ENCODE measurements at regions not wholly inside any gene's neighbourhood (a gene's known extent, or its start where the extent isn't known, plus 50 kb on each side); places are given as distances from the start of the nearest gene placed in this dataset.

GRCh38 chr4:179492260-179493080 is 2050.2 kb upstream of the AGA start:
- H3K4me1 ChIP-seq: no peaks in the 10 kb centered on the region
- H3K4me3 ChIP-seq: no peak overlapping the region
- ATAC-seq: no peak
- no peaks in the 10 kb centered on the region for H3K36me3 ChIP-seq
- H3K9me3 ChIP-seq: no peaks in the 10 kb centered on the region
- intact Hi-C loops (cut with DNase I; ENCODE audit: low total_unique reads): no loop called here
- no peak for DNase-seq
- TF ChIP-seq CTCF (IDR thresholded peaks at IDR 0.05 in 4 of 5, conservative IDR thresholded peaks at IDR 0.05 in 1 of 5) (no peak), POLR2A (IDR thresholded peaks at IDR 0.05) (no peak)
- in situ Hi-C loops (cut with MboI; ENCODE audit: low sequenced_read_pairs in 4 of 4): no loop called here
- no peak overlapping the region for H3K27ac ChIP-seq
- H3K27me3 ChIP-seq: no peaks in the 10 kb centered on the region

- in situ Hi-C loops (cut with MboI; ENCODE audit: low sequenced_read_pairs in 4 of 4): no loop called here
- Histone ChIP-seq H3K36me3 (no peaks in the 10 kb centered on the region), H3K27me3 (no peaks in the 10 kb centered on the region), H3K4me1 (no peaks in the 10 kb centered on the region), H3K4me3 (no peak overlapping the region), H3K27ac (no peak overlapping the region), H3K9me3 (no peaks in the 10 kb centered on the region)
- intact Hi-C loops (cut with DNase I; ENCODE audit: low total_unique reads): no loop called here
- no peak for ATAC-seq
- no peak for TF ChIP-seq POLR2A (IDR thresholded peaks at IDR 0.05)
- no peak for TF ChIP-seq CTCF (IDR thresholded peaks at IDR 0.05 in 4 of 5, conservative IDR thresholded peaks at IDR 0.05 in 1 of 5)
- no peak for DNase-seq
Observed at GRCh38 chr4:179503976-179504375, 2061.7 kb upstream of the AGA start.

GRCh38 chr4:179509489-179509888 is 2067.3 kb upstream of the AGA start:
- Histone ChIP-seq H3K36me3 (no peaks in the 10 kb centered on the region), H3K4me1 (no peaks in the 10 kb centered on the region), H3K9me3 (no peaks in the 10 kb centered on the region), H3K4me3 (no peak overlapping the region), H3K27me3 (no peaks in the 10 kb centered on the region), H3K27ac (no peak overlapping the region)
- ATAC-seq (no peak), DNase-seq (no peak)
- in situ Hi-C loops (cut with MboI; ENCODE audit: low sequenced_read_pairs in 4 of 4): no loop called here
- no peak for TF ChIP-seq POLR2A (IDR thresholded peaks at IDR 0.05)
- no peak for TF ChIP-seq CTCF (IDR thresholded peaks at IDR 0.05 in 4 of 5, conservative IDR thresholded peaks at IDR 0.05 in 1 of 5)
- intact Hi-C loops (cut with DNase I; ENCODE audit: low total_unique reads): no loop called here

- Histone ChIP-seq H3K27ac (no peak overlapping the region), H3K4me1 (no peaks in the 10 kb centered on the region), H3K4me3 (no peak overlapping the region), H3K9me3 (no peaks in the 10 kb centered on the region), H3K36me3 (no peaks in the 10 kb centered on the region), H3K27me3 (no peaks in the 10 kb centered on the region)
- intact Hi-C loops (cut with DNase I; ENCODE audit: low total_unique reads) (no loop called here), in situ Hi-C loops (cut with MboI; ENCODE audit: low sequenced_read_pairs in 4 of 4) (no loop called here)
- no peak for DNase-seq
- ATAC-seq: no peak
- TF ChIP-seq CTCF (IDR thresholded peaks at IDR 0.05 in 4 of 5, conservative IDR thresholded peaks at IDR 0.05 in 1 of 5): no peak
- no peak for TF ChIP-seq POLR2A (IDR thresholded peaks at IDR 0.05)
Observed at GRCh38 chr4:179521952-179522351, 2079.7 kb upstream of the AGA start.

GRCh38 chr4:179530958-179531357 is 2088.7 kb upstream of the AGA start:
- no peak for TF ChIP-seq POLR2A (IDR thresholded peaks at IDR 0.05)
- TF ChIP-seq CTCF (IDR thresholded peaks at IDR 0.05 in 4 of 5, conservative IDR thresholded peaks at IDR 0.05 in 1 of 5): no peak
- Histone ChIP-seq H3K36me3 (no peaks in the 10 kb centered on the region), H3K4me3 (no peak overlapping the region), H3K9me3 (no peaks in the 10 kb centered on the region), H3K27me3 (no peaks in the 10 kb centered on the region), H3K27ac (no peak overlapping the region), H3K4me1 (no peaks in the 10 kb centered on the region)
- DNase-seq: no peak
- no peak for ATAC-seq
- in situ Hi-C loops (cut with MboI; ENCODE audit: low sequenced_read_pairs in 4 of 4): no loop called here
- intact Hi-C loops (cut with DNase I; ENCODE audit: low total_unique reads): no loop called here

Data from gastrocnemius medialis (tissue), 4 donors.